ENCODE measurements at regions not wholly inside any gene's neighbourhood (a gene's known extent, or its start where the extent isn't known, plus 50 kb on each side); places are given as distances from the start of the nearest gene placed in this dataset.

DNA sequence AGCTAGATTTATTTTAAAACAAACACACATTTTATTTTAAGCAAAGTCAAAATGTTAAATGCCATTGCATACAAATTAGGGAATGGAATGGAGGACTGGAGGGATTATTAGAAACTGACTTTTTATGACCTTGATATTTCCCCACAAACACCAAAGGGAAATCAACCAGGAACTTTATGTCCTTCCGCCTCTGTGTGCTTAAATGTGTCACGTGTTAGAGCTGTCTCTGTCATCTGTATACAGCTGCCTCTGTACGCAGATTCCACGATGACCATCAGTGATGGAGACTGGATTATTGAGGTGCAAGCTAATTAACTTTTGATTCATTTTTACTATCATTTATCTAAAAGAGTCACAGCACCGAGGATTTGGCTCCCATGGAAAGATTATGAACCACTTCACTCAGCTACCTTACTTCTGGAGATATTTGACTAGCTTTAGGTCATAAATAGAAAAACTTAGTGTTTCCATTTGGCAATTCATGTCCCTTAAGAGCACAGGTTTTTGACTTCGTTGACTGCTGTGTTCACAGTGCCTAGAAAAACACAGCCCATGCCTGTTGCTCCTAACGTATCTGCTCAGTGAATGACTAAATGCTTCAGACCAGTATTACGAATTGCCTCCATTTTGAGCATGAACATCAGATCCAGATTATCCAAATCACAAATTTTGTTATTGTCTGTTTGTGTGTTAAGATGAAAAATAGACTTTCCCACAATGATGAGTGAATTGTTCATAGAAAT, 1048.1 kb downstream of the MCTP2 start:
- Histone ChIP-seq H3K4me1 (replicated peaks) (peaks cover 38% of the 10 kb centered on the region), H3K4me3 (no peak overlapping the region), H3K27ac (no peak overlapping the region)

DNA sequence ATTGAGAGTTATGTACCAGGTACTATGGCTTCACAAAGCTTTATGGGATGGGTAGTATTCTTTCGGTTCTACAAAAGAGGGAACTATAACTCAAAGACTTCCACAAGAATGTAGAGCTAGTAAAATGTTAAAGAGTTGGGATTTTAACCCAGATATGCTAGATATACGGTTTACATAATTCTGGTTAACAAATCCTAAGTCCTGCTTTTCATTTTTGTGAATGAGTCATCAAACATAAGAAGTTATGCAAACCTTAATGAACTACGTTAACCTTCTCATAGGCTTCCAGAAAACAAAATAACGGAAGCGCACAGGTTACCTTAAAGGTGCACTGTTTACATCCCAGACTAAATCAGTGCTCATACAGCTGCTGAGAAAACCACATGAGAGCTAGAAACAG, 1049.3 kb downstream of the MCTP2 start:
- H3K27ac ChIP-seq = no peak overlapping the region
- H3K4me1 ChIP-seq (replicated peaks) = peaks cover 48% of the 10 kb centered on the region
- DNase-seq (ENCODE audit: low read depth in 1 of 2, low spot score in 2 of 2) = no peak
- no peaks in the 10 kb centered on the region for H3K9me3 ChIP-seq (replicated peaks)
- no peaks in the 10 kb centered on the region for H3K27me3 ChIP-seq (replicated peaks)
- H3K4me3 ChIP-seq = no peak overlapping the region
- H3K36me3 ChIP-seq = no peaks in the 10 kb centered on the region

More for the DNA sequence above, 1048.1 kb downstream of the MCTP2 start:
- H3K9me3 ChIP-seq (replicated peaks) = no peaks in the 10 kb centered on the region
- H3K27me3 ChIP-seq (replicated peaks) = no peaks in the 10 kb centered on the region
- no peaks in the 10 kb centered on the region for H3K36me3 ChIP-seq
- DNase-seq (ENCODE audit: low read depth in 1 of 2, low spot score in 2 of 2) = no peak

DNA sequence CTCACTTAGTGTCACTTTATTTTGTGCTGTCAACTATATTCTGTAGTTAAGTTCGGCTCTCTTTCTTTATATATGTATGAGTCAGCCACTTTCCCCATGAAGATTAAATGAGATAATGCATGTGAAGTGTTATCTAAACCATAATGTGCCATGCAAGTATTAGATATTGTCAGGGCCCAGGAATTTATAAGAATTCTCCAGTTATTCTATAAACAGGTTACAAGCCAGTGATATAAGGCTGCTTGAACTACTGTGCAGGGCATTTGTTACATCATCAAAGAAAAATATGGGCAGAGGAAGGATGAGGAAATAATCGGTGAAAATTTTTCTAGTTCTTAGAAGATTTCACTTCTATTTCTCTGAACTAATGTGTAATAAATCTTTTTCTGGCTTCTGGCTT, 1049.0 kb upstream of the NR2F2 start:
- Histone ChIP-seq H3K36me3 (no peaks in the 10 kb centered on the region), H3K9me3 (replicated peaks) (no peaks in the 10 kb centered on the region), H3K4me1 (replicated peaks) (peaks cover 46% of the 10 kb centered on the region), H3K27ac (no peak overlapping the region), H3K4me3 (no peak overlapping the region), H3K27me3 (replicated peaks) (no peaks in the 10 kb centered on the region)
- no peak for DNase-seq (ENCODE audit: low read depth in 1 of 2, low spot score in 2 of 2)

DNA sequence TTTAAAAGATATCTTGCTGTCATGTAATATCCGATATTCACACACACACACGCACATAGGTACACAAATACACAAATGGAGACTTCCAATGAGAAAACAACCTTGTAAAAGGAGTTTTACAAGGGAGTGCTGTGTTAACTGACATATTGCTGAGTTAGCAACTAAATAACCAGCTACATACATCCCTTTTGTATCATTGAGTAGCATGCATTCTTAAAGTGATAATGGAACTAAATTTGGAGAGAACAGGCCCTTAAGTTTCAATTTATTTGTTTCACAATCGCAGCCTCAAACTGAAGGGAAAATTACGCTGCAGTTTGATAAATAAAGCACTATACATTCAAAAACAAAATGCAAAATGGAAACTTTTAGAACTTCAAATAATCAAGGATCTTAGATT, 1046.0 kb upstream of the NR2F2 start:
- no peak for DNase-seq (ENCODE audit: low read depth in 1 of 2, low spot score in 2 of 2)
- Histone ChIP-seq H3K36me3 (no peaks in the 10 kb centered on the region), H3K27me3 (replicated peaks) (no peaks in the 10 kb centered on the region)

DNA sequence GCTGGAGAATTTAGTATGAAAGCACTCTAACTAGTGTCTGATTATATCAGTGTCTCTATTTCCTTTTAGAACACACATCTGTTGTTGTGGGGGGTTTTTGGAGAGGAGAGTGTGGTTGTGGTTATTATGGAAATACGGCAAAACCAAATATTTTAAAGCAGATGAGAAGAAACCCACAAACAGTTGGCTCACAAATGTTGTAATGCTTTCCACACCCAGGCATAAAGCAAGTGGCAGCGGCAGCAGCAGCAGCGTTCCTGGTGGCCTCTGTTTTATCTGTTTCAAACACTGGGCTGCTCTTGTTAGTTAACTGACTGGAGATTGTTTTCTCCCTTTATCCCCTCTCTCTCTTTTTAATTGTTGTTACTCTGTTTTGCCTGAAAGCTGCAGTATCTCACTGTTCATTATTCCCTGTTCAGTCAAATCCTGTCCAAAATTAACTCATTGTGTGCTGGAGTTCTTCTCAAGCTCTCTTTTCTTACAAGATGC, 1045.5 kb upstream of the NR2F2 start:
- Histone ChIP-seq H3K4me1 (replicated peaks) (peaks cover 50% of the 10 kb centered on the region), H3K36me3 (no peaks in the 10 kb centered on the region), H3K9me3 (replicated peaks) (no peaks in the 10 kb centered on the region), H3K27ac (no peak overlapping the region), H3K4me3 (no peak overlapping the region), H3K27me3 (replicated peaks) (no peaks in the 10 kb centered on the region)
- DNase-seq (ENCODE audit: low read depth in 1 of 2, low spot score in 2 of 2) = peak in 1 of 2 experiments; percentile 58

More for the DNA sequence above, 1046.0 kb upstream of the NR2F2 start:
- H3K9me3 ChIP-seq (replicated peaks) = no peaks in the 10 kb centered on the region
- no peak overlapping the region for H3K27ac ChIP-seq
- peaks cover 46% of the 10 kb centered on the region for H3K4me1 ChIP-seq (replicated peaks)
- no peak overlapping the region for H3K4me3 ChIP-seq

DNA sequence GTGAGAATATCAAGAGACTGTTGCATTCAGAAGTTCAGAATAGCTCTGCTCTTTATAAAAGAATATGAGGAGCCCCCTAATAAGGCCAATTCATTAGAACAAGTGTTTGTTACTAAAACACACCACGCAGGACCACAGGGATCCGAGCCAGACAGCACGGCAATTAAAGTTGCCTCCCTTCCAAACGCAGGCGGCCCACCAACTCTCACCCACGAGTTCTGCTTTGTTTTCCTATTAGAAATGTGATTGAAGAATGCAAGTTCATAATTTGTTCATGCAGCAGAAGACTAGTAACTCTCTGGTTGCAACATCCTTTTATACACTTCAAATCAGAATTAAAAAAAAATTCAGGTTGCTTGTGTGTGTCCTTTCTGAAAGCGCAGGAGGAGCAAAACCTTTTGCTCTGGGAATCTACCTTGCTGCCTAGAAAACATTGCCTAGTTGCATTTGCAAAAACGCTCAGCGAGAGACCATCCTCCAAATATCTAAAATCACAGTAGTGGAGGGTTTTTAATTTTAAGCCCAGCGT, 1044.1 kb upstream of the NR2F2 start:
- H3K27me3 ChIP-seq (replicated peaks) = no peaks in the 10 kb centered on the region
- no peaks in the 10 kb centered on the region for H3K36me3 ChIP-seq
- no peak for DNase-seq (ENCODE audit: low read depth in 1 of 2, low spot score in 2 of 2)
- H3K27ac ChIP-seq = no peak overlapping the region
- H3K4me1 ChIP-seq (replicated peaks) = peaks cover 45% of the 10 kb centered on the region
- H3K4me3 ChIP-seq = no peak overlapping the region
- H3K9me3 ChIP-seq (replicated peaks) = no peaks in the 10 kb centered on the region

DNA sequence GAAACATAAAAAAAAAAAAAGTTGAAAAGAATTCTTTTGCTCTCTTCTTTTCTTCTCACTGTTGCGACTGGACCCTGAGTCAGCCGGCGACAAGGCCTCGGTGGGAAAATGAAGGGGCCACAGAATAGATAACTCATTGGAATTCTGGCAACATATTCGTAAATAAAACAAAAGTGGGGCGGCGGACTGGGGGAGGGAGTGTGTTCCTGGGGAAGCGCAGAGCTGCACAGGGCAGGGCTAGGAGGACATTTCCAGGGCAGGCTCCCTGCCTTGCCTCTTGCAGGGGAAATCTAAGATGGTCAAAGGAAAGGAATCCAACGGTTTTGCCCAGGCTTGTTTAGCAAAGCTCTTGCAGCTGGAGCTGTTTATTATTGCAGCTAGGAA, 1042.8 kb upstream of the NR2F2 start:
- H3K36me3 ChIP-seq = no peaks in the 10 kb centered on the region
- no peak overlapping the region for H3K4me3 ChIP-seq
- H3K27ac ChIP-seq = no peak overlapping the region
- H3K9me3 ChIP-seq (replicated peaks) = no peaks in the 10 kb centered on the region
- peak; percentile 44 to 47 for DNase-seq (ENCODE audit: low read depth in 1 of 2, low spot score in 2 of 2)
- no peaks in the 10 kb centered on the region for H3K27me3 ChIP-seq (replicated peaks)
- H3K4me1 ChIP-seq (replicated peaks) = peaks cover 46% of the 10 kb centered on the region

DNA sequence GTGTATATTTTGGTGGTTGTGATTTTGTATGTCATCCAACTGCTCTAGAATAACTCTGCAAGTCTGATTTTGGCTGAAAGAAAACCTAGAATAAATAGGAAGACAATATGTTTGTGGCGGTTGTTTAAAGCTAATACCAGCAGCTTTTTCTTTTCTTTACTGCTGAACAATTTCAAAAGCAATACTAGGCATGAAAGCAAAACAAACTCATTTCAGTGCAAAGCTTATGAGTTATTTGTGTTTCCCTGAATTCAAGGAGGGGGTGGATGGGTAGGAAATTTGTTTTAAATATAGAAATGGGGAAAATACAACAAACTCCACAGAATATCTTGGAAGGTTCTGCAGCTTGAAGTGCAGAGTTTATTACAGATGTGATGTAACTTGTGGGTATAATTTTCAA, 1041.9 kb upstream of the NR2F2 start:
- no peaks in the 10 kb centered on the region for H3K36me3 ChIP-seq
- H3K27me3 ChIP-seq (replicated peaks) = no peaks in the 10 kb centered on the region
- H3K9me3 ChIP-seq (replicated peaks) = no peaks in the 10 kb centered on the region
- H3K27ac ChIP-seq = no peak overlapping the region
- no peak for DNase-seq (ENCODE audit: low read depth in 1 of 2, low spot score in 2 of 2)
- no peak overlapping the region for H3K4me3 ChIP-seq
- peaks cover 46% of the 10 kb centered on the region for H3K4me1 ChIP-seq (replicated peaks)

DNA sequence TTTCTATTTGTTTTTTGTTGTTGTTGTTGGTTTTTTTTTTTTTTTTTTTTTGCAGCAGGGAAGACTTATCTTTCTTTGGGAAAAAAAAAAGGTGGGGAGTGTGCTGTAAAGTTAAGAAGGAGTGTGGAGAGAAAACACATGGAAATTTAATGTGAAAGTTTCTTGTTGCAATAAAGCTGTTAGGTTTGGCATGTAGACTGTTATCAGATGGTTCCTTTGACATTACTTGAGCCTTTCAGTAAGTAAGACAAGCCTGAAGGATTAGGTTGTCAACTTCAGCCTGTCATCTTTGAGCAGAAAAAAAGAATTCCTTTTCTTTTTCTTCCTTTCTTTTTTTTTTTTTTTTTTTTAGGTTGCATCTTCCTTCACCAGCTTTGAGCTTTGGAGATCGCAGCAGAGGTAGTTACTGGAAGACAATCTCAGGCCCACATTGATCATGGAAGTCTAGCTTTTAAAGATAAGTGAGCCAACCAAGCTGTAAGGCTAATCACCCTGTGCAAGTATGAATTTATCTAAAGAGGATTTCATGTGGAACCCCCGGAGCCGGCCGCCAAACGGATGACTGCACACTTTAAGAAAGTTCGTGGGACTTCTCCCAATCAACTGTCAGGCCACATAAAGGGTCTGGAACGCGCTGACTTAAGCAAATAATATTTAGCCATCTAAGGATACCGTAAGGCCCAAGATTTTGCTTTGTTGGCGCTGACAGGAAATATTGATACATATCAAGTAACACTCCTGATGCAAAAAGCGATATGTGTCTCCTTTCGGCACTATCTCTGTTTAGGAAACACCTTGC, 1040.1 kb upstream of the NR2F2 start:
- Histone ChIP-seq H3K9me3 (replicated peaks) (no peaks in the 10 kb centered on the region), H3K27ac (no peak overlapping the region), H3K36me3 (no peaks in the 10 kb centered on the region), H3K4me3 (no peak overlapping the region), H3K4me1 (replicated peaks) (peaks cover 37% of the 10 kb centered on the region), H3K27me3 (replicated peaks) (no peaks in the 10 kb centered on the region)
- no peak for DNase-seq (ENCODE audit: low read depth in 1 of 2, low spot score in 2 of 2)

DNA sequence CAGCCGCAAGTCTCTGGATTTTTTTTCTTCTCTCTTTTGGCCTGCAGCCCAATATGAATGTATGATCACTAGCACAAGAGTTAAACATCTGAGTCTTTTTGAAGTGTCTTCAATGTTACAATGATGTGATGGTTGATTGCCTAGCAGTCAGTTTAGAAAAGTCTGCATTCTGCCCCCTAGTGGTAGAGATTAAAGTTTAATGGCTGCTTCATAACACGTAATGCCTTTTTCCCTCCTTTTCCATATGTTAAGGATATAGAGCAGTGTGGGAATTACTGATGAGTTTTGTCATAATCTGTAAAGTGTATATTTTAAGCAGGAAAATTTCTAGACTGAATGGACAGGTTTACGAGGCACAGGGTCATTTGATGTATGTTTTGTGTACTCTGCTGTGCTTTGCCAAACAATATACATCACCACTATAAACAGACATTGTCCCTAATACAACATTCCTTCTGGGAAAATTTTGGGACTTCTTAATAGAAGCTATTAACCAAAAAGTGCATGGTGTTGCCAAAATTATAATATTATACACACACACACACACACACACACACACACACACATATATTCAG, 1038.5 kb upstream of the NR2F2 start:
- no peak overlapping the region for H3K27ac ChIP-seq
- H3K36me3 ChIP-seq = no peaks in the 10 kb centered on the region
- H3K4me3 ChIP-seq = no peak overlapping the region
- peak in 1 of 2 experiments; percentile 39 for DNase-seq (ENCODE audit: low read depth in 1 of 2, low spot score in 2 of 2)
- H3K9me3 ChIP-seq (replicated peaks) = no peaks in the 10 kb centered on the region
- H3K4me1 ChIP-seq (replicated peaks) = peaks cover 34% of the 10 kb centered on the region
- no peaks in the 10 kb centered on the region for H3K27me3 ChIP-seq (replicated peaks)

DNA sequence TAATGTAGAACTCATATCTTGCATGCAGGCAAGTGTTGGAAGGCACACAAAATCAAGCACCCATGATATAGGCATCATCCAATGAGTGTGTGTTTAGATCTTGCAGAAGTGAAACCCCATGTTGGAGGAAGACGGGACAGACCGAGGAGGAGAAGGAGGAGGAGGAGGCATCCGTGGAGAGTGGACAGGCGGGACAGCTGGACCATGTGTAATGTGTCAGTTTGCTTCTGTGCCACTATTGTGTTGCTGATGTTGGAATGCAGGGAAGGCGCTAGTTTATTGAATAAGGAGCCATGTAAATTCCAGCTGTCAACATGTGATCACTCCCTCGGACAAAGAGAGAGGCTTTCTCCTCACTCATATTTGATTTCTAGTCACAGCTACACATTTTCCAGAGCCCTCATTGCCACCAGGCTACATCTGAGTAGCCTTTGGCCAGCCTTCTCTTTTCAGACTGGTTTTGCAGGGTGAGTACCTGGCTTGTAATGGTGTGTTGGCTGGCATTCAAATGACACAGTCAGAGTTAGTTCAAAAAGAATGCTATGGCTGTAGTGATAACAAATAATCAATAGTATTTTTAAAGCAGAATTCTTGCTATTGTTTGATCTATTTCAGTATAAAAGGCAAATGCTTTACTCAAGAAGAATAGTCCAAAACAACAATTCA, 1037.6 kb upstream of the NR2F2 start:
- no peak overlapping the region for H3K27ac ChIP-seq
- H3K27me3 ChIP-seq (replicated peaks) = no peaks in the 10 kb centered on the region
- no peaks in the 10 kb centered on the region for H3K9me3 ChIP-seq (replicated peaks)
- no peak overlapping the region for H3K4me3 ChIP-seq
- H3K36me3 ChIP-seq = no peaks in the 10 kb centered on the region
- H3K4me1 ChIP-seq (replicated peaks) = peaks cover 26% of the 10 kb centered on the region
- DNase-seq (ENCODE audit: low read depth in 1 of 2, low spot score in 2 of 2) = no peak

DNA sequence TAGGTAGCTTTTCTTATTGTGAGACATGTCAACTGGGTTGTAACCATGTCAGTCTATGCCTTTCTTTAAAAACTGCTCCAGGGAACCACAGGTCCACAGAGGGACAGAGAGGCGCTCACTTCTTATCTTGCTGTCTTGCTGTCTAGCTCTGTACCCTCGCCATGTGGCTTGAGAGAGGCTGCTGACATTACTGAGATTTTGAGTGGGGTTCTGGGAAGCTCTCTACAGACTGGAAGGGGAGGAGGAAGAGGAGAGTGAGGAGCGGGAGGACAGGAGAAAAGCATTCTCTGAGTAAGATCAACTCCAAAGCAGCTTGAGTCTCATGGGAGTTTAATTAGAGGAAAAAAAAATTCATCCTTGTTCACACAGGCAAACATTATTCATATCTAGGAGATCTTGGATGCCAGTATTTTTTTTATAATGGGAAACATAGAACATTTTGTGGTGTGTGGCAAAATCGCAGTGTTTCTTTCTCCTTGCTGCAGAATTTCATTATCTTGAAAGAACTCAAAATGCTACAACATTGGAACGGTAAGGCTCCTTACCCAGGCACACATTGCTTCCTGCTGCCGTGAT, 1037.0 kb upstream of the NR2F2 start:
- no peak overlapping the region for H3K27ac ChIP-seq
- no peaks in the 10 kb centered on the region for H3K27me3 ChIP-seq (replicated peaks)

DNA sequence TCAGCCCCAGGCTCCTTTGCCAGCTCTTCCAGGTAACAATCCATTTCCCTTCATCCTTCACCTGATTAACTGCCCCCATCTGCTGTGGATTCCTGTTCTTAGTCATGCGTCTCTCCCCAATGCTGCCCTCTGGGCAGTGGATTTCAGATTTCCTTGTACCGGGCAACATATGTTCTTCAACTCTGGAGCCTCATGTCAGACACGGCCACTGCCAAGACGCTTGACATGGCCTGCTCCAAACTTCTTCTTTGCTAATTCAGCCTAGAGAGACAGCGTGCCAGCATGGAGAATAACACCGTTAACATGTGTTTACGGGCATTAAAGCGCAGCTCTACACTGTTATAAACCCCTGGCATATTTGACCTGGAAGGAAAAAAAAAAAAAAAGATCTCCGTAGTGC, 1035.1 kb upstream of the NR2F2 start:
- H3K4me3 ChIP-seq = no peak overlapping the region
- peaks cover 22% of the 10 kb centered on the region for H3K4me1 ChIP-seq (replicated peaks)
- H3K9me3 ChIP-seq (replicated peaks) = no peaks in the 10 kb centered on the region
- no peak for DNase-seq (ENCODE audit: low read depth in 1 of 2, low spot score in 2 of 2)
- H3K27me3 ChIP-seq (replicated peaks) = no peaks in the 10 kb centered on the region
- no peaks in the 10 kb centered on the region for H3K36me3 ChIP-seq
- no peak overlapping the region for H3K27ac ChIP-seq

More for the DNA sequence above, 1037.0 kb upstream of the NR2F2 start:
- DNase-seq (ENCODE audit: low read depth in 1 of 2, low spot score in 2 of 2) = no peak
- H3K4me3 ChIP-seq = no peak overlapping the region
- H3K36me3 ChIP-seq = no peaks in the 10 kb centered on the region
- peaks cover 22% of the 10 kb centered on the region for H3K4me1 ChIP-seq (replicated peaks)
- no peaks in the 10 kb centered on the region for H3K9me3 ChIP-seq (replicated peaks)
